GM12878 (cell line): ENCODE measurements at regions not wholly inside any gene's neighbourhood (a gene's known extent, or its start where the extent isn't known, plus 50 kb on each side); places are given as distances from the start of the nearest gene placed in this dataset.

ENCODE experiments used
- ATAC-seq: fragments of 200-7000 bp; cut with Tn5 transposase; 3 replicates; pipeline ENCODE4 v1.9.1; 2020; ENCODE audit warnings: mild to moderate bottlenecking, moderate library complexity
- BruUV-seq: library from RNA; stranded (reverse); fragments of 400-500 nt; replicated peaks from 2 replicates; lab custom pipeline; 2021; lab: Mats Ljungman, UMichigan
- CTCF ChIA-PET: fragments of 300-600 bp; sonication (Branson Sonifier 250); formaldehyde crosslinking; extraction: SDS; loops from one replicate; lab custom pipeline; 2021; ENCODE audit warnings: inconsistent platforms; lab: Yijun Ruan, JAX
- POLR2A ChIA-PET: fragments of 350-600 bp; formaldehyde crosslinking; extraction: SDS; loops from one replicate; lab custom pipeline; 2021; ENCODE audit warnings: inconsistent platforms; lab: Charles Lee
- RAD21 ChIA-PET: fragments of 300-600 bp; sonication (Branson Sonifier 250); formaldehyde crosslinking; loops from one replicate; lab custom pipeline; 2023; ENCODE audit warnings: antibody characterized with exemption; ENCODE audit not compliant: unreplicated experiment; lab: Charles Lee
- SMC1A ChIA-PET: fragments of 300-600 bp; sonication (Branson Sonifier 250); formaldehyde crosslinking; loops from one replicate; lab custom pipeline; 2023; ENCODE audit not compliant: unreplicated experiment, uncharacterized antibody; lab: Charles Lee
- DNase-seq: peaks from one replicate; pipeline ENCODE4 v3.0.0-alpha.2; 2011; ENCODE audit warnings: low read depth, low spot score
- FAIRE-seq: peaks from 3 replicates; lab custom pipeline; 2011; peaks lifted over from hg19 to GRCh38; lab: Jason Lieb, UNC
- H2AFZ ChIP-seq: 2 replicates; pipeline ENCODE4 v1.6.0; 2011; ENCODE audit warnings: low read depth, low read length, control low read depth; ENCODE audit not compliant: control insufficient read depth
- H3K27ac ChIP-seq: 2 replicates; pipeline ENCODE4 v1.5.1; 2011; ENCODE audit warnings: control low read depth; ENCODE audit not compliant: control insufficient read depth, insufficient read depth
- H3K27me3 ChIP-seq, 2 experiments: replicated peaks in 1 of 2; 2 replicates each; pipeline versions ENCODE4 v1.6.0 to v1.6.1; 2011; ENCODE audit warnings: low read length in 1 of 2; ENCODE audit not compliant: control insufficient read depth in 2 of 2, insufficient read depth in 2 of 2
- H3K36me3 ChIP-seq, 2 experiments: 2 replicates each; pipeline ENCODE4 v1.5.1; 2011; ENCODE audit warnings: low read length in 1 of 2; ENCODE audit not compliant: control insufficient read depth in 2 of 2, insufficient read depth in 2 of 2
- H3K4me1 ChIP-seq: 2 replicates; pipeline ENCODE4 v1.6.1; 2011; ENCODE audit warnings: mild to moderate bottlenecking, low read length, moderate library complexity, mixed read lengths; ENCODE audit not compliant: control insufficient read depth, insufficient read depth
- H3K4me2 ChIP-seq: 2 replicates; pipeline ENCODE4 v1.6.0; 2011; ENCODE audit warnings: control low read depth; ENCODE audit not compliant: control insufficient read depth, insufficient read depth
- H3K4me3 ChIP-seq: fragments of 200-600 bp; sonication (generic); 2 replicates; pipeline ENCODE4 v1.5.1; 2016
- H3K79me2 ChIP-seq: 2 replicates; pipeline ENCODE4 v1.6.0; 2011; ENCODE audit warnings: low read length; ENCODE audit not compliant: control insufficient read depth, insufficient read depth
- H3K9ac ChIP-seq: 2 replicates; pipeline ENCODE4 v1.8.0; 2011; ENCODE audit warnings: low read length, control low read depth, mixed read lengths; ENCODE audit not compliant: control insufficient read depth, insufficient read depth
- H3K9me3 ChIP-seq: replicated peaks from 3 replicates; pipeline ENCODE4 v1.5.1; 2011; ENCODE audit warnings: mild to moderate bottlenecking, low read length; ENCODE audit not compliant: control insufficient read depth, insufficient read depth
- H4K20me1 ChIP-seq: 2 replicates; pipeline ENCODE4 v1.6.0; 2011; ENCODE audit not compliant: control insufficient read depth, insufficient read depth
- BMI1 ChIP-seq: fragments of 450-650 bp; IDR thresholded peaks from 2 replicates; pipeline ENCODE4 v1.6.1; 2016; ENCODE audit warnings: mild to moderate bottlenecking, moderate library complexity, borderline replicate concordance
- BRCA1 ChIP-seq: IDR thresholded peaks from 2 replicates; pipeline ENCODE4 v1.6.1; 2011; ENCODE audit warnings: low read depth, low read length, improper control_type of control experiment
- EP300 ChIP-seq, 2 experiments: fragments of 150-350 bp in 1 of 2; IDR thresholded peaks; 2 replicates each; pipeline ENCODE4 v1.6.1; 2011 to 2012; ENCODE audit warnings: low read depth in 2 of 2, low read length in 2 of 2, borderline replicate concordance in 1 of 2, improper control_type of control experiment in 1 of 2, inconsistent platforms in 1 of 2; ENCODE audit not compliant: control insufficient read depth in 1 of 2
- ETV6 ChIP-seq, 2 experiments: fragments of 450-650 bp in 1 of 2; IDR thresholded peaks in 1 of 2; conservative IDR thresholded peaks in 1 of 2; 2 replicates each; pipeline ENCODE4 v1.6.1; 2014; ENCODE audit warnings: antibody characterized with exemption in 1 of 2, borderline replicate concordance in 1 of 2, low read depth in 1 of 2, mild to moderate bottlenecking in 1 of 2, moderate library complexity in 1 of 2
- GATAD2B ChIP-seq: fragments of 450-650 bp; conservative IDR thresholded peaks from 2 replicates; pipeline ENCODE4 v1.6.1; 2017; ENCODE audit warnings: low read depth, mild to moderate bottlenecking, moderate library complexity
- HDAC6 ChIP-seq: fragments of 200-600 bp; sonication (generic); IDR thresholded peaks from one replicate; pipeline ENCODE4 v1.8.0; 2017; ENCODE audit warnings: antibody characterized with exemption; ENCODE audit not compliant: unreplicated experiment
- NFYA ChIP-seq: IDR thresholded peaks from 2 replicates; pipeline ENCODE4 v1.6.1; 2011; ENCODE audit warnings: low read depth, mild to moderate bottlenecking, low read length, improper control_type of control experiment, borderline replicate concordance
- RFX5 ChIP-seq: IDR thresholded peaks from 2 replicates; pipeline ENCODE4 v1.6.1; 2011; ENCODE audit warnings: low read depth, low read length, improper control_type of control experiment
- RUNX3 ChIP-seq: IDR thresholded peaks from 2 replicates; pipeline ENCODE4 v1.6.1; 2012; ENCODE audit warnings: low read length, inconsistent platforms
- SIN3A ChIP-seq: IDR thresholded peaks from 2 replicates; pipeline ENCODE4 v1.6.1; 2012; ENCODE audit warnings: low read depth, low read length, improper control_type of control experiment
- SIX5 ChIP-seq: IDR thresholded peaks from 2 replicates; pipeline ENCODE4 v1.6.1; 2011; ENCODE audit warnings: mild to moderate bottlenecking, low read depth, low read length, moderate library complexity; ENCODE audit not compliant: severe bottlenecking
- ZBED1 ChIP-seq: IDR thresholded peaks from 2 replicates; pipeline ENCODE4 v1.6.1; 2016; ENCODE audit warnings: borderline replicate concordance
- ZNF622 ChIP-seq: fragments of 450-650 bp; IDR thresholded peaks from 2 replicates; pipeline ENCODE4 v1.6.1; 2017; ENCODE audit warnings: mild to moderate bottlenecking, inconsistent platforms
- WGBS: methylation state at CpG from one replicate; pipeline ENCODE4 v1.1.6; 2016; ENCODE audit warnings: low lambda C conversion rate; ENCODE audit not compliant: insufficient replicate concordance, insufficient coverage; ENCODE audit errors: missing lambda C conversion rate; 5-methylcytosine and 5-hydroxymethylcytosine counted together
- in situ Hi-C: fragments of 300-500 bp; cut with MboI; formaldehyde crosslinking; loops from 9 replicates; pipeline ENCODE4 v1.14.3; 2018; ENCODE audit warnings: mixed read lengths
- intact Hi-C: fragments of 100-400 bp; cut with micrococcal nuclease; formaldehyde crosslinking; loops from one replicate; pipeline ENCODE4 v1.14.2; 2022; ENCODE audit not compliant: unreplicated experiment
- TF ChIP-seq, protein P1 (sequence below): fragments of 450-650 bp; IDR thresholded peaks from 2 replicates; pipeline ENCODE4 v1.6.1; 2017; ENCODE audit warnings: mild to moderate bottlenecking, low read depth, inconsistent platforms; ENCODE audit not compliant: poor library complexity, severe bottlenecking
- TF ChIP-seq, protein P2 (sequence below): IDR thresholded peaks from 2 replicates; pipeline ENCODE4 v1.6.1; 2012; ENCODE audit warnings: low read depth, low read length, improper control_type of control experiment

DNA sequence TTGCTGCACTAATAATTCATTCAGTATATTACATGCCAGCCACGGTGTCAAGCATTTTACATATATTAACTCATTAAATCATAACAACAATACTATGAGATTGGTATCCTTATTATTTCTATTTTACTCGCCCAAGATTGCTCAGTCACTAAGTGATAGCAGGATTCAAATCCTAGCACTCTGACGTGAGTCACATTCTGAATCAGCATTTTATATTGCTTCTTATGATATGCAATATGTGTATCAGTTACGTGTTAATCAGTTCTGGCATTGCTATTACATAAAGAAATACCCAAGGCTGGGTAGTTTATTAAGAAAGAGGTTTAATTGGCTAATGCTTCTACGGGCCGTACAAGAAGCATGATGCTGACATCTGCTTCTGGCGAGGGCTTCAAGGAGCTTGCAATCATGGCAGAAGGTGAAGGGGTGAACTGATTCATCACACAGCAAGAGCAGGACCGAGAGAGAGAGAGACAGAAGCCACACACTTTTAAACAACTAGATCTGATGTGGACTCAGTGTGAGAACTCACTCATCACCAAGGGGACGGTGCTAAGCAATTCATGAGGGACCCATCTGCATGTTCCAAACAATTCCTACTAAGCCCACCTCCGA lies 166.5 kb upstream of the TMCO5A start:
- RAD21 ChIA-PET = no interaction called here
- SMC1A ChIA-PET = no interaction called here
- TF ChIP-seq EP300 (IDR thresholded peaks at IDR 0.05; ENCODE audit: borderline replicate concordance in 1 of 2, control insufficient read depth in 1 of 2, low read depth in 2 of 2, low read length in 2 of 2) (no peak), HDAC6 (no peak), ETV6 (conservative IDR thresholded peaks at IDR 0.05 in 1 of 2, IDR thresholded peaks at IDR 0.05 in 1 of 2; ENCODE audit: borderline replicate concordance in 1 of 2, low read depth in 1 of 2) (no peak), ZBED1 (no peak), GATAD2B (no peak), RUNX3 (no peak), RFX5 (no peak), BRCA1 (no peak), SIX5 (no peak), SIN3A (no peak), BMI1 (no peak), ZNF622 (no peak), NFYA (no peak)
- TF ChIP-seq, protein P1, sequence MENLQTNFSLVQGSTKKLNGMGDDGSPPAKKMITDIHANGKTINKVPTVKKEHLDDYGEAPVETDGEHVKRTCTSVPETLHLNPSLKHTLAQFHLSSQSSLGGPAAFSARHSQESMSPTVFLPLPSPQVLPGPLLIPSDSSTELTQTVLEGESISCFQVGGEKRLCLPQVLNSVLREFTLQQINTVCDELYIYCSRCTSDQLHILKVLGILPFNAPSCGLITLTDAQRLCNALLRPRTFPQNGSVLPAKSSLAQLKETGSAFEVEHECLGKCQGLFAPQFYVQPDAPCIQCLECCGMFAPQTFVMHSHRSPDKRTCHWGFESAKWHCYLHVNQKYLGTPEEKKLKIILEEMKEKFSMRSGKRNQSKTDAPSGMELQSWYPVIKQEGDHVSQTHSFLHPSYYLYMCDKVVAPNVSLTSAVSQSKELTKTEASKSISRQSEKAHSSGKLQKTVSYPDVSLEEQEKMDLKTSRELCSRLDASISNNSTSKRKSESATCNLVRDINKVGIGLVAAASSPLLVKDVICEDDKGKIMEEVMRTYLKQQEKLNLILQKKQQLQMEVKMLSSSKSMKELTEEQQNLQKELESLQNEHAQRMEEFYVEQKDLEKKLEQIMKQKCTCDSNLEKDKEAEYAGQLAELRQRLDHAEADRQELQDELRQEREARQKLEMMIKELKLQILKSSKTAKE = no peak
- TF ChIP-seq, protein P2, sequence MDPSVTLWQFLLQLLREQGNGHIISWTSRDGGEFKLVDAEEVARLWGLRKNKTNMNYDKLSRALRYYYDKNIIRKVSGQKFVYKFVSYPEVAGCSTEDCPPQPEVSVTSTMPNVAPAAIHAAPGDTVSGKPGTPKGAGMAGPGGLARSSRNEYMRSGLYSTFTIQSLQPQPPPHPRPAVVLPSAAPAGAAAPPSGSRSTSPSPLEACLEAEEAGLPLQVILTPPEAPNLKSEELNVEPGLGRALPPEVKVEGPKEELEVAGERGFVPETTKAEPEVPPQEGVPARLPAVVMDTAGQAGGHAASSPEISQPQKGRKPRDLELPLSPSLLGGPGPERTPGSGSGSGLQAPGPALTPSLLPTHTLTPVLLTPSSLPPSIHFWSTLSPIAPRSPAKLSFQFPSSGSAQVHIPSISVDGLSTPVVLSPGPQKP = no peak
- H3K4me3 ChIP-seq = no peak overlapping the region
- intact Hi-C loops (loop anchor here (10.0 kb wide), 2 partner anchors 63 to 173 kb away; no protein-coding TSS in a partner anchor), in situ Hi-C loops (no loop called here)
- H3K27me3 ChIP-seq = no peaks in the 10 kb centered on the region
- H3K27ac ChIP-seq = no peak overlapping the region
- H3K36me3 ChIP-seq = no peaks in the 10 kb centered on the region
- no peaks in the 10 kb centered on the region for H3K79me2 ChIP-seq
- 49% methylated on average over 10 of the region's 10 CpGs for WGBS
- POLR2A ChIA-PET = no interaction called here
- ATAC-seq = no peak
- no peak for DNase-seq
- CTCF ChIA-PET = interaction anchor here (0.7 kb wide), 1 partner anchor 11 kb away, joined by 3 read pairs; no protein-coding TSS in a partner anchor
- BruUV-seq = no TSS peak
- H3K9ac ChIP-seq = no peak overlapping the region
- no peak for FAIRE-seq
- H3K9me3 ChIP-seq = no peaks in the 10 kb centered on the region
- no peaks in the 10 kb centered on the region for H4K20me1 ChIP-seq
- no peaks in the 10 kb centered on the region for H3K4me1 ChIP-seq
- H2AFZ ChIP-seq = no peak overlapping the region
- no peak overlapping the region for H3K4me2 ChIP-seq
